NT2/D1 (cell line): ENCODE measurements at regions not wholly inside any gene's neighbourhood (a gene's known extent, or its start where the extent isn't known, plus 50 kb on each side); places are given as distances from the start of the nearest gene placed in this dataset.
"Not testable (repeated sequence)": the region's sequence is repeated elsewhere in the genome, so short reads cannot be mapped to it uniquely, and the experiment has no call there.

ENCODE experiments used
- DNase-seq: peaks from one replicate; pipeline ENCODE4 v3.0.0-alpha.2; 2011; ENCODE audit warnings: low read depth, low spot score
- H3K27me3 ChIP-seq: 2 replicates; pipeline ENCODE4 v1.6.0; 2011; ENCODE audit warnings: mild to moderate bottlenecking; ENCODE audit not compliant: insufficient read length, insufficient read depth
- H3K36me3 ChIP-seq: 2 replicates; pipeline ENCODE4 v1.6.1; 2011; ENCODE audit warnings: mild to moderate bottlenecking, low read length, mixed read lengths; ENCODE audit not compliant: insufficient read depth, insufficient read length
- H3K4me1 ChIP-seq: 2 replicates; pipeline ENCODE4 v1.5.1; 2011; ENCODE audit not compliant: insufficient read depth, insufficient read length
- H3K4me3 ChIP-seq: 2 replicates; pipeline ENCODE4 v1.5.1; 2011; ENCODE audit warnings: low read depth; ENCODE audit not compliant: insufficient read length
- H3K9ac ChIP-seq: 2 replicates; pipeline ENCODE4 v1.6.0; 2011; ENCODE audit warnings: low read depth; ENCODE audit not compliant: insufficient read length
- H3K9me3 ChIP-seq: 2 replicates; pipeline ENCODE4 v1.5.1; 2011; ENCODE audit warnings: mild to moderate bottlenecking, low read length; ENCODE audit not compliant: insufficient read depth
- SUZ12 ChIP-seq: IDR thresholded peaks from 2 replicates; pipeline ENCODE4 v1.6.1; 2011; ENCODE audit not compliant: insufficient read length, insufficient read depth; ENCODE audit errors: extremely low read depth
- YY1 ChIP-seq: IDR thresholded peaks from 2 replicates; pipeline ENCODE4 v1.6.1; 2011; ENCODE audit not compliant: insufficient read length, insufficient read depth
- ZNF274 ChIP-seq: IDR thresholded peaks from 2 replicates; pipeline ENCODE4 v1.6.1; 2011; ENCODE audit warnings: mild to moderate bottlenecking, low read depth, low read length

DNA sequence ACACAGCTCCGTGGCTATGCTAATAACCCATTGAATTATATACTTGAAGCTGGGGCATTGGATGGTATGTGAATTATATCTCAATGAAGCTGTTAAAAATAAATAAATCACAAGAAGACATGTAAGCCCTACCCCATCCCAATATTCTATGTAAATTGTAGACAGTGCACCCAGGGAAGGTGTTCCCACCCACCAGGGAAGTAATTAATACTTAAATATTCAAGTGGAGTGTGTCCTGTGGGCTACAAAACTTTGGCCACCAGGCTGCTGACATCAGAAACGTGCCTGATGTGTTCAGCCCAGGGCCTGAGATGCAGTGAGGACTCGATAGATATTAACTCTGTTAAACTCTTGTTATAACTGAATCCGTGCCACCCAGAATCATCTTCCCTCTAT is 240.4 kb upstream of the RREB1 start:
- no peaks in the 10 kb centered on the region for H3K27me3 ChIP-seq
- no peaks in the 10 kb centered on the region for H3K36me3 ChIP-seq
- no peak overlapping the region for H3K9ac ChIP-seq

DNA sequence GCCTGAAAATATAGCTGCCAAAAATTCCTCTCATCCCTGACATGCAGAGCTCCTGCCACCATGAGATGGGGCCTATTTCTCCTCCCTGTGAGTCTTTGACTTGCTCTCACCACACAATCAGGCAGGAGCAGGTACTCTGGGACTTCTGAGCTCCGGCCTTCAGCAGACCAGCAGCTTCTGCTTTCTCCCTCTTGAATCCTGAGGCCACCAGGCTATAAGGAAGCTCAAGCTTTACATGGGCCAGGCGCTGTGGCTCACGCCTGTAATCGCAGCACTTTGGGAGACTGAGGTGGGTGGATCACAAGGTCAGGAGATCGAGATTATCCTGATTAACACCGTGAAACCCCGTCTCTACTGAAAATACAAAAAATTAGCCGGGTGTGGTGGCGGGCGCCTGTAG is 238.7 kb upstream of the RREB1 start:
- H3K36me3 ChIP-seq: no peaks in the 10 kb centered on the region
- H3K9ac ChIP-seq: no peak overlapping the region
- TF ChIP-seq SUZ12 (no peak), ZNF274 (no peak)
- peaks cover 3% of the 10 kb centered on the region; the same call in 1 of the 2 replicates for H3K9me3 ChIP-seq
- no peaks in the 10 kb centered on the region for H3K27me3 ChIP-seq
- DNase-seq: no peak
- H3K4me1 ChIP-seq: peaks cover 3% of the 10 kb centered on the region
- no peak overlapping the region for H3K4me3 ChIP-seq

More for the DNA sequence above, 240.4 kb upstream of the RREB1 start:
- DNase-seq: no peak
- Histone ChIP-seq H3K4me1 (no peaks in the 10 kb centered on the region), H3K9me3 (peaks cover 3% of the 10 kb centered on the region; the same call in 1 of the 2 replicates), H3K4me3 (no peak overlapping the region)
- TF ChIP-seq SUZ12 (no peak), YY1 (no peak), ZNF274 (no peak)

DNA sequence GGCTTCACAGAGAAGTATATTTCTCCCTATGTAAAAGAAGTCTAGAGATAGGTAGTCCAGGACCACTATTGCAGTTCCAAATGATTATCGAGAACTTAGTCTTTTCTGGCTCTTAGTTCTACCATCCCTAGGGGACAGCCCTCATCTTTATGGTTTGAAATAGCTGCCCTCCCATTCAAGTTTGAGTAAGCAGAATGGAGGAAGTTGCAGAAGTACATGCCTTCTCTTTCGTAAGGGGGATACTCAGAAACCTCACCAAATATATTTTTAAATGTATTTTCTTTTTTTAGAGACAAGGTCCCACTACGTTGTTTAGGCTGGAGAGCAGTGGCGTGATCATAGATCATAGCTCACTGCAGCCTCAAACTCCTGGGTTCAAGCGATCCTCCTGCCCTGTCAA is 236.8 kb upstream of the RREB1 start:
- DNase-seq: no peak
- H3K4me1 ChIP-seq: peaks cover 3% of the 10 kb centered on the region
- TF ChIP-seq SUZ12 (no peak), ZNF274 (no peak), YY1 (no peak)
- no peaks in the 10 kb centered on the region for H3K27me3 ChIP-seq
- H3K4me3 ChIP-seq: no peak overlapping the region
- no peak overlapping the region for H3K9ac ChIP-seq
- H3K9me3 ChIP-seq: peaks cover 3% of the 10 kb centered on the region; the same call in 1 of the 2 replicates
- H3K36me3 ChIP-seq: no peaks in the 10 kb centered on the region

DNA sequence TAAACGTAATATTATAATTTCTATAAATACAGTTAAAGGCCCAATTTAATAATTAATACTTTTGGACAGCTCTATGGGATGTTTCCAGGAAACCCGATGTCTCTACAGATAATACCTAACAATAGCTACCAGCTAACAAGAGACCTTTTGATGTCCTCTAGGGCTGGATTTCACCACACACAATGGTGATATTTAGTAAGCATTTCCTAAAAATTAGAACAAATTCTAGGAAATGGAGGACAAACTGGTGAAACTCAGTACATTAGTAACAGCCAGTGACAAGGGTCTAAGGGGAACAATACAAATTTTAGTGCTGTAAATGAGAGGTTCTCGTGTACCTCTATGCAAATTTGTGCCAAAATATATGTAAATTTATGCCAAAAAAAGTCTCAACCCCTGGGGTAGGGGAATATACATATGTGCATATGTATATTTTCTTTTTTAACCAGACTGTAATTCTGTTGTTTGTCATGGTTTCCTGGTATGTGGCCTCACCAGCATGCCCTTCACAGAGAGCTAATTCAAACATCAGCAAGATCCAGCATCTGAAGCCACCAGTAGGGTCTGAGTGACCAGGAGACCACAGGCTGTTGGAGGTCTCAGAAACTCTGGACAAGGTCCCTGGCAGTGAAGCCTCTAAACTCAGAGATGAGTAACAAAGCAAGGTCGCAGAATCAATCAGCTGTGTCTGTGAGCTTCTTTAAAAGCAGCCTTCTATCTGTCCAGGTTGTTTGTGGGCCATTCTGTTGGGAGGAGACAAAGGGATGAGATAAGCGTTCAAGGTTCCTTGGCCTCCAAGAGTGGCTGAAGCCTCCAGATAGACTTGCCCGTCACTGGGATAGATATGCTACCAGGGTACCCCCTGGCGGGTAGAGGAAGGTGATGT is 235.1 kb upstream of the RREB1 start:
- H3K9ac ChIP-seq: no peak overlapping the region
- no peak overlapping the region for H3K4me3 ChIP-seq
- no peaks in the 10 kb centered on the region for H3K27me3 ChIP-seq
- peaks cover 3% of the 10 kb centered on the region for H3K4me1 ChIP-seq
- TF ChIP-seq YY1: no peak
- TF ChIP-seq ZNF274: no peak
- TF ChIP-seq SUZ12: no peak
- H3K36me3 ChIP-seq: no peaks in the 10 kb centered on the region
- DNase-seq: peak; percentile 5
- peaks cover 3% of the 10 kb centered on the region; the same call in 1 of the 2 replicates for H3K9me3 ChIP-seq

- H3K9me3 ChIP-seq: peaks cover 3% of the 10 kb centered on the region; the same call in 1 of the 2 replicates
- no peak overlapping the region for H3K4me3 ChIP-seq
- H3K4me1 ChIP-seq: peaks cover 3% of the 10 kb centered on the region
- no peak for DNase-seq
- H3K9ac ChIP-seq: no peak overlapping the region
- no peaks in the 10 kb centered on the region for H3K36me3 ChIP-seq
- no peaks in the 10 kb centered on the region for H3K27me3 ChIP-seq
- TF ChIP-seq ZNF274: no peak
Measured at GRCh38 chr6:6873778-6874177, 234.0 kb upstream of the RREB1 start.

DNA sequence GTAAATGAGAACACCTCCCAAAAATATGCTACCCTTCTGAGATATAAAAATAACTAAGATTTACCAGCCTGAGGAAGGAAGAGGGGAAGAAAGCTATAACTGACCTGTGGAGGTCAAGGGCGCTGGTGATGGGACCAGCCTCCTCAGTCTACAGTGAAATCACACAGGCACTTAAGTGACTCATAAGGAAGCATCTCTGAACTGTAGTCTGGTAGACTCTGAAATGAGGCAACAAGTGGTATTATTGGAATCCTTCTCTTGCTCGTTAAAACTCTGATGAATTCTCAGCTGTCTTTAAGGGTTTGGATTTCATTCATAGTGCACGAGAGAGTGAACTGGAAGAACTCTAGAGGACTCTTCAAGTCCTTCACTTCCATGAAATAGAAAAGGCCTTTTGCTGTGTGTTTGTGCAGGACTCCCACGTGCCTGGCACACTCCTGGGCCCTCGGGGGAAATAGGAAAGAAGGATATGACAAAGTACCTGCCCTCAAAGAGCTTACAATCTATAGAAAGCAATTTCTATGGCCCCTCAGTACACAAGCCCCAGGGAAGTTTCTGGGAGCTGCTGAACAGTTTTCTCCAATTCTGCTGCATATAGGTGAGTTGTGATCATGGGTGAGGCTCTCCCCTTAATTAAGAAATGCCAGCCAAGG is 231.8 kb upstream of the RREB1 start:
- H3K27me3 ChIP-seq: no peaks in the 10 kb centered on the region
- H3K9ac ChIP-seq: no peak overlapping the region
- TF ChIP-seq SUZ12 (no peak), YY1 (no peak)
- no peak for DNase-seq
- H3K36me3 ChIP-seq: no peaks in the 10 kb centered on the region
- H3K4me1 ChIP-seq: peaks cover 3% of the 10 kb centered on the region
- H3K9me3 ChIP-seq: no peaks in the 10 kb centered on the region
- H3K4me3 ChIP-seq: no peak overlapping the region

- H3K27me3 ChIP-seq, H3K9ac ChIP-seq, H3K36me3 ChIP-seq, H3K4me3 ChIP-seq, H3K9me3 ChIP-seq, H3K4me1 ChIP-seq, DNase-seq: not testable (repeated sequence)
Measured at GRCh38 chr6:6877792-6878191, 230.0 kb upstream of the RREB1 start.
